Stimulated activated CD4-positive, alpha-beta T cell treated with anti-CD3 and anti-CD28 coated beads, Interleukin-15, amount 100 ng/mL, for 24 hours (primary cell): ENCODE measurements at regions not wholly inside any gene's neighbourhood (a gene's known extent, or its start where the extent isn't known, plus 50 kb on each side); places are given as distances from the start of the nearest gene placed in this dataset.

Experiments
- DNase-seq: peaks from one replicate; pipeline ENCODE4 v3.0.0-alpha.2; 2020

GRCh38 chr10:3248526-3249306 is 76.1 kb upstream of the PITRM1 start:
- DNase-seq = no peak

DNA sequence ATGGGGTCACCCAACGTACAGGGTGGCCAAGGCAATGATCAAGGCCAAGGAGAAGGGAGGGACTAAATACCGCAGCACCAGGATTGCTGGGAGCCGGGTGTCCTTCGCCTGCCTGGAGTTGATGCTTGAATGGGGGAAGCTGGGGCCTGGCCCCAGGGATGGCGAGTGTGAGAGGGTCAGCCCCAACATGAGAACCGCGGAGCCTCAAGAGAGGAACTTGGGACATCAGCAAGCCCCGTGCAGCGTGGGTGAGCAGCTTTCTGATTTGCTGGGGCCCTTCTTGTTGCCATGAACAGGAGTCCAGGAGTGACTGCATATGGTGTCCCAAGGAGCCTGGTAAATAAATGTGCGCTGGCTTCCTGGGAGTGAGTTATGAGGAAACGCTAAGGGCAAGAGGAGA is 72.8 kb upstream of the PITRM1 start:
- DNase-seq = no peak

GRCh38 chr10:3241967-3242650 is 69.5 kb upstream of the PITRM1 start:
- no peak for DNase-seq

- no peak for DNase-seq
Observed at GRCh38 chr10:3241274-3241921, 68.8 kb upstream of the PITRM1 start.

GRCh38 chr10:3239920-3240894 is 67.6 kb upstream of the PITRM1 start:
- DNase-seq = no peak

DNA sequence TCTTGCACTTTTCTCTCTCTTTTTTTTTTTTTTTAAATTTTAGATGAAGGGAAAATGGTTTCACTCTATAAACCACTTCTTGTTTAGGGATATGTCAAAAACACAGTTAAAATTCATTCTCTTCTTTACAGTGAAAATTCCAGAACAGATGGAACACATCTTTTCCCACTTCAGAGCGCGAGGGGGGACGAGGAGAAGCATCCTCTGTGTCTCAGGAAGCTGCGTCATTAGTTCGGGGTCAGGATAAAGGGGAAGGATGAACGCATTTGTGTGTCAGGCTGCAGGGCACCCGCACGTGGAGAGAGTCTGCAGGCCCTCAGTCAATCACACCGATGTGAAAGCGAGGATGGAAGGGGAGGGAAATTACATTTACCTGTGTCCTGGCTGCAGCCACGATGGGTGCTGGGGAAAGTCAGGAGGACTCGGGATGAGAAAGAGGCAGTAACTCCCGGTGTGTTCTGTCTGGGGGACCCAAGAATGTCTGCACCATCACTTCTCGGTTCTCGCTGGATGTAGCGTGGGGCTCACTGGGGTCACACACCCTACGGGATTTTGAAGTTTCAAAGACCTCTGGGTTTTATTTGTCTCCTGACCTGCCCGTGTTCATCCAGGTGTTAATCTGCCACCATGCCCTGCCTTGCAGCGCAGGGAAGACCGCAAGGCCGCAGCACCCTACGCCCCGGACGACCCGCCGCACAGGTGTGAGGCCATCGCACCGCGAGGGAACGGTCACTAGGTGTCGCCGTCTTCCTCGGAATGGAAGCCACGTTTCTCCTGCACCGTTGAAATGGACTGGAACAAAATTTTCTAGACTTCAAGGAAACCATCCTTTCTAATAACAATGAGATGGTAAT is 66.7 kb upstream of the PITRM1 start:
- DNase-seq = peak; percentile 84

DNA sequence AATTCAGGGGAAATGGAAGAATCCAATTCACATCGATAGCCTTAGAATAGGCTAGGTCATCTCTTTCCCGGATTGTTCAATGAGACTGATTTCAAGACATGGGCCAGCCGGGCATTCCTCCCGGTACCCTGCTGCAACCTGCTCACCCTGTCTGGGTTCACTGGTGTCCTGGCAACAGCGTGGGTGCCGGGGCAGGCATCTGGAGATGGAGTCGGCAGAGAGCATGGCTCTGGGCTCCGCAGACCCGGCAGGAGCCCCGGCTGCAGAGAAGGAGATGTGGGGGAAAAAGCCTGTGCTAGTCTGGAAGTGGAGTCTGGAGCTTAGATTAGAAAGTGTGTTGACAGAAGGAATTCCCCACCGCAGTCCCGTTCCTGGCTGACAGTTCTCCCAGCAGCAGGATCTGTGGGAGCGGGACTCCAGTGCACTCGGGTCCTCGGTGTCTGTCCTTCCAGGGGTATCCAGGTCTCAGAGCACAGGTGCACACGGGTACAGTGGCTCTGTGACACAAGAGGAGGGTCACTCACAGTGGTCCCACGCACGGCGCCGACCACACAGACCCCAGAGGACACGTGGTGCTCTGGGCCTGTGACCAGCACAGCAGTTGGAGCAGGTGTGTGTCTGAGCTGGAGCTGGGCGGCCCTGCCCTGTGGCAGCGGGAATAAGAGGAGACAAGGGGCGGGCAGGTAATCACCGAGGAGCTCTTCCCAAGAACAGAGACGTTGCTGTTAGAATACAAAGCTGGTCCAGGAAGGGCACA is 65.7 kb upstream of the PITRM1 start:
- DNase-seq = no peak

- no peak for DNase-seq
Observed at GRCh38 chr10:3237530-3237929, 64.9 kb upstream of the PITRM1 start.

GRCh38 chr10:3236644-3237404 is 64.2 kb upstream of the PITRM1 start:
- no peak for DNase-seq

GRCh38 chr10:3235996-3236510 is 63.5 kb upstream of the PITRM1 start:
- DNase-seq = no peak

DNA sequence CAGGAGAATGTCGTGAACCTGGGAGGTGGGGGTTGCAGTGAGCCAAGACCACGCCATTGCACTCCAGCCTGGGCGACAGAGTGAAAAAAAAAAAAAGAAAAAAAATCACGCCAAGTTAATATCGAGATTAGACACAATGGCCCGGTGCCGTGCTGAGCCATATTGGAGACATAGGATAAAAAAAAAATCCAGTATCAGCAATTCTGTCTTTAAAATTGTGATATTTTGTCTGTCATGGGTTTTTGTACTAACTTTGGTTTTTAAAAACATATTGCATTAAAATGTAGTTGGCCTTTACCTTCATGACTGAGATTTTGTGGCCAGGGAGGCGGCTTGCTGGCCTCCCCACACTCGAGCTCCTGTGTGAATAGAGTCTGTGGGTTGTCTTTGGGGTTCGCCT is 62.8 kb upstream of the PITRM1 start:
- DNase-seq = no peak

DNA sequence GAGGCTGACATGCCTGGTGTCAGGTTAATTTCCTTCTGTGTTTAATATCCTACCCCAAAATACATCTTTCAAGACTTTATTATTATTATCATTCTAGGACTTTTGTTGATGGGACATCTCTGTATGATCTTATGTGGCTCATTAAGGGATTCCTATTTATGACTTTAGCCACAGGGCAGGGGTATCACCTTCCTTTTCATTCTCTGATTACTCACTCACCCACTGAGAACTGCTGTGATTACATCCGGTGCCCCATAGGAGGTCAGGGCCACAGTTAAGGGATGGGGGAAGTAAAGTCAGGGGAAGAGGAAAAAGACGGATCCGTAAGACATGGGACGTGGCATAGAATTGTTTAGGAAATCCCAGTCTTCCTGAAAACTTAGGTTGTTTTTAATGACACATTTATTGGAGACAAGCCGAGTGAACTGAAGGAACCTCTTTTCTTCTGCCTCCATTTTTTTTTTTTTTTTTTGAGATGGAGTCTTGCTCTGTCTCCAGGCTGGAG is 61.0 kb upstream of the PITRM1 start:
- no peak for DNase-seq

- DNase-seq = no peak
Observed at GRCh38 chr10:3231951-3232730, 59.6 kb upstream of the PITRM1 start.

- no peak for DNase-seq
Observed at GRCh38 chr10:3229815-3230214, 57.2 kb upstream of the PITRM1 start.

DNA sequence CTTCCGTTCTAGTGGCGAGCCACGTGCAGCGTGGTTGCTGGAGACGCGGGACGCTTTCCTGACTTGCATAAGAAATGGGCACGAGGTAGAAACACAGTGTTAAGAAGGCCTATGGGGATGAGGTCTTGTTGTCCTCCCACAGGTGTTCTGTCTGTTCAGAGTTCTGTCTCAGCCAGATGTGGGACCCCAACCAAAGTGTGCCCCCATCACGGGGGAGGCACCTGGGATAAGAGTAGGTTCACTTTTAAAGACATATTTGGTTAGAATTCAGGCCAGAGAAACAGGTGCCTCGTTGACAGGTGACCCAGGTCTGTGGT is 56.0 kb upstream of the PITRM1 start:
- no peak for DNase-seq

- DNase-seq = no peak
Observed at GRCh38 chr10:3226960-3227744, 54.6 kb upstream of the PITRM1 start.

GRCh38 chr10:3225561-3225960 is 53.0 kb upstream of the PITRM1 start:
- no peak for DNase-seq

DNA sequence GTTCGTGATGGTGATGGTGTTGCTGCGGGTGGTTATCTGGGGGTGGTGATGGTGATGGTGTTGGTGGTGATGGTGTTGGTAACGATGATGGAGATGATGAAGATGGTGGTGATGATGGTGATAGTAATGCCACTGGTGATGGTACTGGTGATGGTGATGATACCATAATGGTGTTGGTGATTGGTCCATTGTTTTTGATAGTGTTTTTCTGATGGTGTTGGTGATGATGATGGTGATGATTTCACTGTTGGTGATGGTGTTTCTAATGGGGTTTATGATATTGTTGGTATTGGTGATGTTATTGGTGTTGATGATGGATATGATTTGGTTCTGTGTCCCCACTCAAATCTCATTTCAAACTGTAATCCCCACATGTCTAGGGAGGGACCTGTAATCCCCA is 51.7 kb upstream of the PITRM1 start:
- DNase-seq = no peak
